ENCODE measurements at regions not wholly inside any gene's neighbourhood (a gene's known extent, or its start where the extent isn't known, plus 50 kb on each side); places are given as distances from the start of the nearest gene placed in this dataset.
"Not testable (repeated sequence)": the region's sequence is repeated elsewhere in the genome, so short reads cannot be mapped to it uniquely, and the experiment has no call there.

GRCh38 chr21:35599164-35599563 lies 461.2 kb downstream of the SETD4 start:
- Mint-ChIP-seq H3K27ac (no peak overlapping the region), H3K4me1 (peaks cover 0 to 2% (median 0%) of the 10 kb centered on the region in 7 donors), H3K4me3 (no peak overlapping the region), H3K27me3 (peaks cover 0 to 8% (median 0%) of the 10 kb centered on the region in 5 donors), H3K9me3 (no peaks in the 10 kb centered on the region), H3K36me3 (no peaks in the 10 kb centered on the region)
- CTCF ChIA-PET = no interaction called here
- Histone ChIP-seq H3K27ac (ENCODE audit: low read depth, low read length) (no peak overlapping the region), H3K4me3 (ENCODE audit: low read length) (no peak overlapping the region), H3K4me1 (ENCODE audit: control insufficient read depth in 2 of 2, insufficient read depth in 2 of 2, low read length in 2 of 2) (no peaks in the 10 kb centered on the region), H3K36me3 (ENCODE audit: control insufficient read depth in 2 of 3, insufficient read depth in 3 of 3, low read length in 3 of 3) (no peaks in the 10 kb centered on the region), H3K9me3 (ENCODE audit: control insufficient read depth in 2 of 3, low read length in 3 of 3) (no peaks in the 10 kb centered on the region), H3K27me3 (ENCODE audit: control insufficient read depth in 2 of 2, insufficient read depth in 2 of 2, low read length in 2 of 2) (no peaks in the 10 kb centered on the region)
- POLR2A ChIA-PET = no interaction called here
- DNase-seq = no peak
- no peak for ATAC-seq
- intact Hi-C loops (cut with micrococcal nuclease) = no loop called here

- intact Hi-C loops (cut with micrococcal nuclease) = no loop called here
- CTCF ChIA-PET = no interaction called here
- H3K4me1 Mint-ChIP-seq = peaks cover 0 to 2% (median 0%) of the 10 kb centered on the region in 7 donors
These were observed 462.5 kb downstream of the SETD4 start for GRCh38 chr21:35597750-35598339.

GRCh38 chr21:35594905-35595304 lies 465.4 kb downstream of the SETD4 start:
- Mint-ChIP-seq H3K4me1 (no peaks in the 10 kb centered on the region), H3K4me3 (no peak overlapping the region), H3K9me3 (peaks cover 0 to 7% (median 0%) of the 10 kb centered on the region in 11 donors), H3K27me3 (peaks cover 0 to 16% (median 5%) of the 10 kb centered on the region in 5 donors), H3K36me3 (no peaks in the 10 kb centered on the region), H3K27ac (no peak overlapping the region)
- no peak for ATAC-seq
- Histone ChIP-seq H3K4me1 (ENCODE audit: control insufficient read depth in 2 of 2, insufficient read depth in 2 of 2, low read length in 2 of 2) (no peaks in the 10 kb centered on the region), H3K9me3 (ENCODE audit: control insufficient read depth in 2 of 3, low read length in 3 of 3) (no peaks in the 10 kb centered on the region), H3K4me3 (ENCODE audit: low read length) (no peak overlapping the region), H3K36me3 (ENCODE audit: control insufficient read depth in 2 of 3, insufficient read depth in 3 of 3, low read length in 3 of 3) (no peaks in the 10 kb centered on the region), H3K27ac (ENCODE audit: low read depth, low read length) (no peak overlapping the region), H3K27me3 (ENCODE audit: control insufficient read depth in 2 of 2, insufficient read depth in 2 of 2, low read length in 2 of 2) (peaks cover 0 to 3% of the 10 kb centered on the region in 2 donors)
- ChIA-PET CTCF (no interaction called here), POLR2A (no interaction called here)
- intact Hi-C loops (cut with micrococcal nuclease) = no loop called here
- no peak for DNase-seq

More at GRCh38 chr21:35597750-35598339, 462.5 kb downstream of the SETD4 start:
- ATAC-seq = no peak
- Histone ChIP-seq H3K27ac (ENCODE audit: low read depth, low read length) (no peak overlapping the region), H3K9me3 (ENCODE audit: control insufficient read depth in 2 of 3, low read length in 3 of 3) (no peaks in the 10 kb centered on the region), H3K4me1 (ENCODE audit: control insufficient read depth in 2 of 2, insufficient read depth in 2 of 2, low read length in 2 of 2) (no peaks in the 10 kb centered on the region), H3K36me3 (ENCODE audit: control insufficient read depth in 2 of 3, insufficient read depth in 3 of 3, low read length in 3 of 3) (no peaks in the 10 kb centered on the region), H3K4me3 (ENCODE audit: low read length) (no peak overlapping the region), H3K27me3 (ENCODE audit: control insufficient read depth in 2 of 2, insufficient read depth in 2 of 2, low read length in 2 of 2) (no peaks in the 10 kb centered on the region)
- POLR2A ChIA-PET = no interaction called here
- Mint-ChIP-seq H3K36me3 (no peaks in the 10 kb centered on the region), H3K27ac (no peak overlapping the region), H3K9me3 (no peaks in the 10 kb centered on the region), H3K27me3 (peaks cover 0 to 15% (median 0%) of the 10 kb centered on the region in 5 donors), H3K4me3 (no peak overlapping the region)
- DNase-seq = no peak

- Mint-ChIP-seq H3K4me3 (no peak overlapping the region), H3K9me3 (peaks cover 0 to 8% (median 0%) of the 10 kb centered on the region in 11 donors), H3K27me3 (peaks cover 0 to 16% (median 7%) of the 10 kb centered on the region in 5 donors), H3K4me1 (peaks cover 0 to 2% (median 0%) of the 10 kb centered on the region in 7 donors), H3K36me3 (peaks cover 0 to 1% (median 0%) of the 10 kb centered on the region in 5 donors), H3K27ac (no peak overlapping the region)
- no peak for ATAC-seq
- Histone ChIP-seq H3K27ac (ENCODE audit: low read depth, low read length) (no peak overlapping the region), H3K4me3 (ENCODE audit: low read length) (no peak overlapping the region), H3K27me3 (ENCODE audit: control insufficient read depth in 2 of 2, insufficient read depth in 2 of 2, low read length in 2 of 2) (peaks cover 0 to 4% of the 10 kb centered on the region in 2 donors), H3K36me3 (ENCODE audit: control insufficient read depth in 2 of 3, insufficient read depth in 3 of 3, low read length in 3 of 3) (no peaks in the 10 kb centered on the region), H3K9me3 (ENCODE audit: control insufficient read depth in 2 of 3, low read length in 3 of 3) (no peaks in the 10 kb centered on the region), H3K4me1 (ENCODE audit: control insufficient read depth in 2 of 2, insufficient read depth in 2 of 2, low read length in 2 of 2) (no peaks in the 10 kb centered on the region)
- ChIA-PET CTCF (interaction anchor here (0.6 kb wide), 1 partner anchor 155 kb away, joined by 4 read pairs; no protein-coding TSS in a partner anchor), POLR2A (interaction anchor here (0.6 kb wide), 1 partner anchor 257 kb away, joined by 3 read pairs; no protein-coding TSS in a partner anchor)
- no peak for DNase-seq
- intact Hi-C loops (cut with micrococcal nuclease) = no loop called here
These were observed 467.3 kb downstream of the SETD4 start for GRCh38 chr21:35593000-35593502.

GRCh38 chr21:35590284-35590683 lies 470.0 kb downstream of the SETD4 start:
- intact Hi-C loops (cut with micrococcal nuclease); H3K27me3 ChIP-seq (ENCODE audit: control insufficient read depth in 2 of 2, insufficient read depth in 2 of 2, low read length in 2 of 2); H3K4me3 ChIP-seq (ENCODE audit: low read length); H3K27ac ChIP-seq (ENCODE audit: low read depth, low read length); POLR2A ChIA-PET; DNase-seq; H3K9me3 ChIP-seq (ENCODE audit: control insufficient read depth in 2 of 3, low read length in 3 of 3); ATAC-seq; H3K4me3 Mint-ChIP-seq; H3K9me3 Mint-ChIP-seq; H3K36me3 ChIP-seq (ENCODE audit: control insufficient read depth in 2 of 3, insufficient read depth in 3 of 3, low read length in 3 of 3); H3K4me1 Mint-ChIP-seq; H3K36me3 Mint-ChIP-seq; H3K4me1 ChIP-seq (ENCODE audit: control insufficient read depth in 2 of 2, insufficient read depth in 2 of 2, low read length in 2 of 2); CTCF ChIA-PET; H3K27ac Mint-ChIP-seq: not testable (repeated sequence)
- peaks cover 0 to 20% (median 12%) of the 10 kb centered on the region in 5 donors for H3K27me3 Mint-ChIP-seq

- no peaks in the 10 kb centered on the region for H3K4me1 ChIP-seq (ENCODE audit: control insufficient read depth in 2 of 2, insufficient read depth in 2 of 2, low read length in 2 of 2)
- peaks cover 0 to 22% (median 12%) of the 10 kb centered on the region in 5 donors for H3K27me3 Mint-ChIP-seq
- ATAC-seq = no peak
These were observed 472.4 kb downstream of the SETD4 start for GRCh38 chr21:35587841-35588380.

More at GRCh38 chr21:35587841-35588380, 472.4 kb downstream of the SETD4 start:
- ChIA-PET CTCF (no interaction called here), POLR2A (no interaction called here)
- peaks cover 0 to 4% (median 0%) of the 10 kb centered on the region in 5 donors for H3K36me3 Mint-ChIP-seq
- H3K27me3 ChIP-seq (ENCODE audit: control insufficient read depth in 2 of 2, insufficient read depth in 2 of 2, low read length in 2 of 2) = peaks cover 0 to 4% of the 10 kb centered on the region in 2 donors
- peaks cover 0 to 3% (median 0%) of the 10 kb centered on the region in 7 donors for H3K4me1 Mint-ChIP-seq
- H3K9me3 ChIP-seq (ENCODE audit: control insufficient read depth in 2 of 3, low read length in 3 of 3) = no peaks in the 10 kb centered on the region
- peaks cover 0 to 8% (median 0%) of the 10 kb centered on the region in 11 donors for H3K9me3 Mint-ChIP-seq
- no peak for DNase-seq
- H3K36me3 ChIP-seq (ENCODE audit: control insufficient read depth in 2 of 3, insufficient read depth in 3 of 3, low read length in 3 of 3) = no peaks in the 10 kb centered on the region
- intact Hi-C loops (cut with micrococcal nuclease) = no loop called here
- H3K27ac Mint-ChIP-seq = no peak overlapping the region
- no peak overlapping the region for H3K4me3 ChIP-seq (ENCODE audit: low read length)
- H3K27ac ChIP-seq (ENCODE audit: low read depth, low read length) = no peak overlapping the region
- H3K4me3 Mint-ChIP-seq = no peak overlapping the region
